SK-N-SH (cell line): ENCODE measurements at regions not wholly inside any gene's neighbourhood (a gene's known extent, or its start where the extent isn't known, plus 50 kb on each side); places are given as distances from the start of the nearest gene placed in this dataset.

Experiments used
- CTCF ChIA-PET: fragments of 300-600, 350-600 bp; formaldehyde crosslinking; extraction: SDS; loops from one replicate; lab custom pipeline; 2021; lab: Yijun Ruan, JAX
- POLR2A ChIA-PET: fragments of 350-600 bp; sonication (Branson Sonifier 250); formaldehyde crosslinking; extraction: SDS; loops from one replicate; lab custom pipeline; 2020; ENCODE audit warnings: antibody characterized with exemption, inconsistent platforms; lab: Yijun Ruan, JAX
- DNase-seq: peaks from one replicate; pipeline ENCODE4 v3.0.0; 2012
- H2AFZ ChIP-seq: fragments of 200-600 bp; sonication (generic); 2 replicates; pipeline ENCODE4 v1.8.1; 2016; ENCODE audit warnings: antibody characterized with exemption, mild to moderate bottlenecking, low read depth
- H3F3A ChIP-seq: fragments of 200-600 bp; sonication (generic); replicated peaks from 2 replicates; pipeline ENCODE3; 2016; ENCODE audit warnings: antibody characterized with exemption, mild to moderate bottlenecking; ENCODE audit not compliant: insufficient read depth
- H3K27ac ChIP-seq, 2 experiments: fragments of 200-500 bp in 1 of 2; fragments of 200-600 bp in 1 of 2; sonication (Bioruptor generic) in 1 of 2; sonication (generic), shearing (Covaris generic) in 1 of 2; 2 replicates each; pipeline versions ENCODE4 v1.5.1 to v1.6.1; 2014 to 2016; ENCODE audit warnings: low read depth in 2 of 2, inconsistent platforms in 1 of 2, low read length in 1 of 2, mild to moderate bottlenecking in 1 of 2, mixed read lengths in 1 of 2
- H3K27me3 ChIP-seq: fragments of 200-600 bp; sonication (generic), shearing (Covaris generic); 2 replicates; pipeline ENCODE4 v1.6.1; 2016; ENCODE audit warnings: mixed run types; ENCODE audit not compliant: insufficient read depth
- H3K36me3 ChIP-seq, 2 experiments: fragments of 200-500 bp in 1 of 2; fragments of 200-600 bp in 1 of 2; sonication (Bioruptor generic) in 1 of 2; sonication (generic) in 1 of 2; replicated peaks in 1 of 2; 2 replicates each; pipeline versions ENCODE3 to v1.5.1; 2014 to 2016; ENCODE audit warnings: low read length in 1 of 2, mild to moderate bottlenecking in 1 of 2; ENCODE audit not compliant: insufficient read depth in 2 of 2, control insufficient read depth in 1 of 2
- H3K4me1 ChIP-seq, 2 experiments: fragments of 200-500 bp in 1 of 2; fragments of 200-600 bp in 1 of 2; sonication (Bioruptor generic) in 1 of 2; sonication (generic), shearing (Covaris generic) in 1 of 2; 2 replicates each; pipeline versions ENCODE4 v1.5.1 to v1.6.1; 2014 to 2016; ENCODE audit warnings: low read depth in 1 of 2, low read length in 1 of 2, mixed run types in 1 of 2; ENCODE audit not compliant: insufficient read depth in 2 of 2, control insufficient read depth in 1 of 2
- H3K4me2 ChIP-seq: fragments of 200-600 bp; sonication (generic), shearing (Covaris generic); 2 replicates; pipeline ENCODE4 v1.6.1; 2017; ENCODE audit warnings: mixed run types
- H3K4me3 ChIP-seq, 2 experiments: fragments of 200-500 bp in 1 of 2; fragments of 200-600 bp in 1 of 2; sonication (Bioruptor generic) in 1 of 2; sonication (generic), shearing (Covaris generic) in 1 of 2; 2 replicates each; pipeline versions ENCODE4 v1.5.1 to v1.8.1; 2014 to 2016; ENCODE audit warnings: low read depth in 2 of 2, inconsistent platforms in 1 of 2, low read length in 1 of 2, mild to moderate bottlenecking in 1 of 2, mixed read lengths in 1 of 2, moderate library complexity in 1 of 2
- H3K79me2 ChIP-seq: fragments of 200-600 bp; sonication (generic); 2 replicates; pipeline ENCODE4 v1.8.1; 2017; ENCODE audit warnings: mild to moderate bottlenecking; ENCODE audit not compliant: insufficient read depth
- H3K9ac ChIP-seq: fragments of 200-600 bp; sonication (generic); 2 replicates; pipeline ENCODE4 v1.6.1; 2017; ENCODE audit warnings: mixed run types
- H3K9me2 ChIP-seq: fragments of 200-600 bp; sonication (generic); 2 replicates; pipeline ENCODE4 v1.6.1; 2017; ENCODE audit warnings: mixed run types
- H3K9me3 ChIP-seq: fragments of 200-600 bp; sonication (generic); 2 replicates; pipeline ENCODE4 v1.6.1; 2017; ENCODE audit warnings: mixed run types, mild to moderate bottlenecking, moderate library complexity
- H4K20me1 ChIP-seq: fragments of 200-600 bp; sonication (generic); 2 replicates; pipeline ENCODE4 v1.6.1; 2017; ENCODE audit warnings: mild to moderate bottlenecking, mixed run types; ENCODE audit not compliant: insufficient read depth
- FOXJ3 ChIP-seq: sonication (generic); formaldehyde crosslinking; IDR thresholded peaks from 2 replicates; pipeline ENCODE4 v1.5.1; 2020; ENCODE audit warnings: mild to moderate bottlenecking, missing genetic modification reagents
- IRF3 ChIP-seq: fragments of 150-350 bp; IDR thresholded peaks from 2 replicates; pipeline ENCODE4 v1.6.1; 2016; ENCODE audit warnings: mild to moderate bottlenecking, low read depth, low read length
- NFIC ChIP-seq: IDR thresholded peaks from 2 replicates; pipeline ENCODE4 v1.4.0; 2012; ENCODE audit warnings: borderline replicate concordance
- NRF1 ChIP-seq: IDR thresholded peaks from 2 replicates; pipeline ENCODE4 v1.6.1; 2012; ENCODE audit warnings: low read depth, mild to moderate bottlenecking, low read length
- POLR2AphosphoS5 ChIP-seq: IDR thresholded peaks from 2 replicates; pipeline ENCODE4 v1.6.1; 2012; ENCODE audit warnings: low read depth, low read length
- RAD21 ChIP-seq: IDR thresholded peaks from 2 replicates; pipeline ENCODE4 v1.6.1; 2012; ENCODE audit warnings: mild to moderate bottlenecking, low read length
- REST ChIP-seq: IDR thresholded peaks from 2 replicates; pipeline ENCODE4 v1.6.1; 2012; ENCODE audit warnings: mild to moderate bottlenecking, low read depth, low read length, moderate library complexity
- SMC3 ChIP-seq: IDR thresholded peaks from 2 replicates; pipeline ENCODE4 v1.6.1; 2012; ENCODE audit warnings: low read depth, low read length, improper control_type of control experiment
- TAF1 ChIP-seq: IDR thresholded peaks from 2 replicates; pipeline ENCODE4 v1.6.1; 2012; ENCODE audit warnings: low read depth, mild to moderate bottlenecking, low read length, moderate library complexity, borderline replicate concordance
- TCF12 ChIP-seq: IDR thresholded peaks from 2 replicates; pipeline ENCODE4 v1.4.0; 2012
- USF2 ChIP-seq: fragments of 150-350 bp; IDR thresholded peaks from 2 replicates; pipeline ENCODE4 v1.6.1; 2017; ENCODE audit warnings: antibody characterized with exemption, low read length, low read depth, borderline replicate concordance
- YY1 ChIP-seq: IDR thresholded peaks from 2 replicates; pipeline ENCODE4 v1.4.0; 2012; ENCODE audit warnings: low read depth, mild to moderate bottlenecking
- ZBTB33 ChIP-seq: IDR thresholded peaks from 2 replicates; pipeline ENCODE4 v1.4.0; 2012; ENCODE audit warnings: low read depth, borderline replicate concordance
- WGBS: methylation state at CpG from one replicate; pipeline ENCODE4 v1.1.6; 2017; ENCODE audit warnings: low lambda C conversion rate; 5-methylcytosine and 5-hydroxymethylcytosine counted together

GRCh38 chr20:20955892-20956291 lies 150.3 kb downstream of the LINC00237 start:
- Histone ChIP-seq H4K20me1 (no peaks in the 10 kb centered on the region), H3K79me2 (no peaks in the 10 kb centered on the region), H3K36me3 (no peaks in the 10 kb centered on the region), H2AFZ (no peak overlapping the region), H3K9me2 (no peaks in the 10 kb centered on the region), H3K4me2 (no peak overlapping the region), H3K4me3 (no peak overlapping the region), H3K9me3 (no peaks in the 10 kb centered on the region), H3K4me1 (no peaks in the 10 kb centered on the region), H3K9ac (no peak overlapping the region), H3K27me3 (no peaks in the 10 kb centered on the region; the same call in 1 of the 2 replicates), H3K27ac (no peak overlapping the region), H3F3A (no peaks in the 10 kb centered on the region)
- no peak for DNase-seq
- 0% methylated on average over 3 of the region's 4 CpGs for WGBS
- CTCF ChIA-PET: interaction anchor here (1.4 kb wide), 1 partner anchor 95 kb away, joined by 4 read pairs; no protein-coding TSS in a partner anchor
- TF ChIP-seq YY1 (no peak), FOXJ3 (CRISPR knock-in tag) (no peak), RAD21 (no peak), TAF1 (no peak), REST (no peak), TCF12 (no peak), ZBTB33 (no peak)
- POLR2A ChIA-PET: no interaction called here

GRCh38 chr20:20953738-20954618 lies 152.2 kb downstream of the LINC00237 start:
- ChIA-PET POLR2A (no interaction called here), CTCF (no interaction called here)
- Histone ChIP-seq H3K4me1 (no peaks in the 10 kb centered on the region), H3K9ac (no peak overlapping the region), H3K36me3 (no peaks in the 10 kb centered on the region), H4K20me1 (no peaks in the 10 kb centered on the region), H3K4me2 (peak overlapping the region; percentile 33; the same call in 1 of the 2 replicates), H3K27me3 (no peaks in the 10 kb centered on the region; the same call in 1 of the 2 replicates), H3K9me2 (no peaks in the 10 kb centered on the region), H3K9me3 (no peaks in the 10 kb centered on the region), H2AFZ (no peak overlapping the region), H3K27ac (no peak overlapping the region), H3F3A (no peaks in the 10 kb centered on the region), H3K79me2 (no peaks in the 10 kb centered on the region), H3K4me3 (no peak overlapping the region; a peak in 1 of 4 replicates)
- no peak for DNase-seq
- WGBS: 4% methylated on average over 11 of the region's 11 CpGs
- no peak for TF ChIP-seq POLR2AphosphoS5
- TF ChIP-seq REST: no peak
- no peak for TF ChIP-seq USF2
- no peak for TF ChIP-seq NFIC
- TF ChIP-seq TCF12: no peak
- no peak for TF ChIP-seq NRF1
- no peak for TF ChIP-seq IRF3
- TF ChIP-seq SMC3: no peak
- no peak for TF ChIP-seq FOXJ3 (CRISPR knock-in tag)
